ENCODE measurements at regions not wholly inside any gene's neighbourhood (a gene's known extent, or its start where the extent isn't known, plus 50 kb on each side); places are given as distances from the start of the nearest gene placed in this dataset.

DNA sequence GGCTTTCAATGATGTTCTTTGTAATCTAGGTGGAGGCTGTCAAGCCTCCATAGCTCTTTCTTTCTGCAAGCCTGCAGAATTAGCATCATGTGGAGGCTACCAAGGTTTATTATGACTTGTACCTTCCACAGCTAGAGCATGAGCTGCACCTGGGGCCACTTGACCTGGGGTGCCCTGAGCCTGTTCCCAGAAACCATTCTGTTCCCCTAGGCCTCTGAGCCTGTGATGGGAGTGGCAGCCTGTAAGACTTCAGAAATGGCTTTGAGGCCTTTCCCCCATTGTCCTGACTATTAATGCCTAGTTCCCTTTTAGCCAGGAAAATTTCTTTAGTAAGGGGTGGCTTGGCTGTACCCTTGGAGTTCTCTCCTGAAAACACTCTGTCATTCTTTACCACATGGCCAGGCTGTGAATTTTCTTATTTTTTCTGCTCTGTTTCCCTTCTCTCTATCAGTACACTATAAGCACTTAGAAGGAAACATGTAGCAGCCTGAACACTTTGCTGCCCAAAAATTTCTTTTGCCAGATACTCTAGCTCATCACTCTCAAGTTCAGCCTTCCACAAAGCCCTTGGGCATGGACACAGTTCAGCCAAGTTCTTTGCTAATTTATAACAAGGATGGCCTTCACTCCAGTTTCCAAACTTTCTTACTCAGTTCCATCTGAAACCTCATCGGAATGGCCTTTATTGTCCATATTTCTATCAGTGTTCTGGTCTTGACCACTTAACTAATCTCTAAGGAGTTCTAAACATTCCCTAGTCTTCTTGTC lies 61.4 kb upstream of the NR3C1 start:
- DNase-seq (ENCODE audit: low read depth in 2 of 2): no peak

DNA sequence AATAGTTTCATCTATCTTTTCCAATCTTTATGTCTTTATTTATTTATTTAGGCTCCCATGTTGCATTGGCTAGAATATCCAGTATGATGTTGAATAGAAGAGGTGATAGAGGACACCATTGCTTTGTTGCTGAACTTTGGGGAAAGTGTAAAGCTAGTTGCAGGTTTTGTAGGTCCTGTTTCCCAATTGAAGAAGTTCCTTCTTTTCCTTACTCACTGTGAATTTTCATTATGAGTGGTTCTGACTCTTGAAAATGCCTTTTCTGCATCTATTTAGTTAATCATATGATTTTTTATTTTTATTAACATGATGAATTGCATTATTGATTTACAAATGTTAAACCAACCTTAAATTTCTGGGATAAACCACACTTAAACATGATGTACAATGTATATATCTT lies 58.9 kb upstream of the NR3C1 start:
- no peak for DNase-seq (ENCODE audit: low read depth in 2 of 2)

DNA sequence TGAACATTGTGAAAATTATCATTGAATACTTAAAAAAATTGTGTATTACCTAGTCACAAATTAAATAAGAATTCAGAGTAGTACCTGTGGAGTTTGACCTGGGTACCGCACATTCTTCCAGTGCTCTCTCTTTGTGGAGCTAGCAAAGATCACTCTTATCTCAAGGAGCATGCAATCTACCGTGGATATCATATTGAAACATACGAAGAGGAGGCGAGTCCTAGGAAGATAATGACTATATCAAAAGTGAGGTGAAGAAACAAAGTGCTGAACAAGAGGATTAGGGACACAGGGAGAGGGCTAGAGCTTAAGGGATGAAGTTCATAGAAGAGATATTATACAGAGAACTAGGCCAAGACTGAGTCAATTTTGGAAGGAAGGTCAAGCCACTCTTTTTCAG lies 55.9 kb upstream of the NR3C1 start:
- no peak for DNase-seq (ENCODE audit: low read depth in 2 of 2)

DNA sequence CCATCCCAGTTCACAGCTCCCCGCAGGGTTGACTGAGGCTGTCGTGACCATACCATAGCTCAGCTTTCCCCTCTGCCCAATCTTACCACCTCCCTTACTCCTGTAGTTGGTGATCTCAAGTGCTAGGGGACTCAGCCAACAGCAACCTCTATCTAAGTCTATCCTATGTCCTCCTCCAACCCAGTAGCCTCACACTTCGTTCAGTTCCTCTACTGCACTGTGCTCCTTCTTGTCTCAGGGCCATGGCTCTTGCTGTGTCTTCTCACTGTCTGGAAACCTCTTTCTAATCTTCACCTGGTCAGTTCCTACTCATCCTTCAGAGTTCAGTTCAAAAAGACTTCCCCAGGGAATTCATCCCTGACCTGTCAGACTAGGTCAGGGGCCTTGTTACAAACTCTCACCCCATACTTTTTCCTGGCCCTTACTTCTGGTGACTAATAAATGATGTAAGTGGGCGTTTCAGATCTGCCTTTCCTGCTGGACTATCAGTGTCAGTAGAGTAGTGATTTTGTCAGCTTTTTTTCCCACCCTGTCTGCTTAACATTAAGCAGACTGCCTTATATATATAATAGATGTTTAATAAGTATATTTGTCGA lies 53.6 kb upstream of the NR3C1 start:
- DNase-seq (ENCODE audit: low read depth in 2 of 2): no peak

DNA sequence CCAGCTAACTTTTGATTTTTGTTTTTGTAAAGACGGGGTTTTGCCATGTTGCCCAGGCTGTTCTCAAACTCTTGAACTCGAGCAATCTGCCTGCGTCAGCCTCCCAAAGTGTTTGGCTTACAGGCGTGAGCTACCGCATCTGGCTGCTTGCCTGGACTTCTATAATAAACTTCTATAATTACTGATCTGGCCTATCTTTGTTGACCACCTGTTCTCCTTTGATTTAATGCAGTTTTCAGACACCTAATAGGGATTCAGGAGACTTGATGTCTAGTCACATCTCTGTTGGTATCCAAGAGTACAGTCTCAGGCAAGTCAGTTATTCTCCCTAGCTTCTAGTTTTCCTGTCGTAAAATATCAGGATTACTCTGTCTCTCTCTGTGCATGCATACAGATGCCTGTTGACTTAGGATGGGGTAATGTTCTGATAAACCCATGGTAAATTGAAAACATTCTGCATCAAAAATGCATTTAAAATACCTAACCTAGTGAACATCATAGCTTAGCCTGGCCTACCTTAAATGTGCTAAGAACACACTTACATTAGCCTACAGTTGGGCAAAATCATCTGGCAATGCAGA lies 51.5 kb upstream of the NR3C1 start:
- no peak for DNase-seq (ENCODE audit: low read depth in 2 of 2)

DNA sequence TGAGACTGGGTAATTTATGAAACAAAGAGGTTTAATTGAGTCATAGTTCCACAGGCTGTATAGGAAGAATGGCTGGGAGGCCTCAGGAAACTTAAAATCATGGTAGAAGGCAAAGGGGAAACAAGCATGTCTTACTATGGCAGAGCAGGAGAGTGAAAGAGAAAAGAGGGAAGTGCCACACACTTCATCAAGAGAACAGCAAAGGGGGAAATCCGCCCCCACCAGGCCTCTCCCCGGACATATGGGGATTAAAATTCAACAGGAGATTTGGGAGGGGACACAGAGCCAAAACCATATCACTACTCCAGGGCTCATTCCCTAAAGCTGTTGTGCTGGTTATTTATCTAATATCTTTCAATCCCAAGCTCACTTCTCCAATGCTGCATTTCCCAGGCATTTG lies 50.2 kb upstream of the NR3C1 start:
- DNase-seq (ENCODE audit: low read depth in 2 of 2): no peak

Data from fibroblast of skin of left quadriceps (primary cell).